22Rv1 (cell line): ENCODE measurements at regions not wholly inside any gene's neighbourhood (a gene's known extent, or its start where the extent isn't known, plus 50 kb on each side); places are given as distances from the start of the nearest gene placed in this dataset.

ENCODE experiments used
- H3K27ac ChIP-seq: fragments of 450-650 bp; 2 replicates; pipeline ENCODE4 v1.5.1; 2017
- CTCF ChIP-seq: fragments of 450-650 bp; IDR thresholded peaks from 2 replicates; pipeline ENCODE4 v1.5.1; 2017; ENCODE audit warnings: mild to moderate bottlenecking
- ZFX ChIP-seq: fragments of 450-650 bp; IDR thresholded peaks from 2 replicates; pipeline ENCODE4 v1.6.1; 2017; ENCODE audit warnings: antibody characterized with exemption, borderline replicate concordance

- TF ChIP-seq CTCF: no peak
- no peak for TF ChIP-seq ZFX
- no peak overlapping the region for H3K27ac ChIP-seq
Measured at GRCh38 chr17:52756746-52757145, 598.2 kb upstream of the CA10 start.

DNA sequence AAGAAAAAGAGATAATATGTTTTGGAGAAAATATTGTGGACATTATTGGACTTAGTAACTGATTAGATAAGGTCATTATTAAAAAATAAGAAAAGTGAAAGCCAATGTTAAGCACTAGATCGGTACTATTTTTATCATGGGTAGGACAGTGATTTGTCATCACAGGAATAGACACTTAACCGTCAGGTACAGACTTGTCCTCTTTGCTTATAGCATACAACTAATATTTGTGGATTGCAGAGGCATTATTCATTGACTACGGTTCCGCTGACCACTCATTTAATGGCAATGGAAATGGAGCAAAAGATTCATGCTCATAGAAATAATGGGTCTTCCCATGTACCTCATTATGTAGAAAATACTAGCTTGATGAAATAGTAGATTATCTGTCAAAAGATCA, 596.3 kb upstream of the CA10 start:
- no peak for TF ChIP-seq CTCF
- TF ChIP-seq ZFX: no peak
- no peak overlapping the region for H3K27ac ChIP-seq

DNA sequence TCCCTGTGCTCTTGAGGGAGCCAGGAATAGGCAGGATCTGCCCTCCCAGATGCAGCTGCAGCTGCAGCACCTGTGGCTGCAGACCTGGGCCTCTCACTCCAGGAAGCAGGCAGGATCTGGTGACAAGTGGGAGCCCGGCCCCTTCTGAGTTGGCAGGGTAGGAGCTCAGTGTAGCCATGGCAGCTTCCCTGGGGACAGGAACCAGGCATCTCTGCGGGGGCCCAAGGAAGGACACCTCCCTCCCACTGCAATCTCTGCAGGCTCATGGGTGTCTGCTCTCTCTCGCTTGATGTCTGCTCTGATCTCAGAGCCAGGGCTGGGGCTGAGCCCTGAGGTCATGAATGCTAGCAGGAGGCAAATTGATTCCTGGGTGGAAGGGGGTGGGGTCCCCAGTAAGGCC, 592.5 kb upstream of the CA10 start:
- H3K27ac ChIP-seq: no peak overlapping the region
- no peak for TF ChIP-seq ZFX
- TF ChIP-seq CTCF: no peak

GRCh38 chr17:52744179-52744578, 585.7 kb upstream of the CA10 start:
- H3K27ac ChIP-seq: no peak overlapping the region
- TF ChIP-seq ZFX (no peak), CTCF (no peak)

DNA sequence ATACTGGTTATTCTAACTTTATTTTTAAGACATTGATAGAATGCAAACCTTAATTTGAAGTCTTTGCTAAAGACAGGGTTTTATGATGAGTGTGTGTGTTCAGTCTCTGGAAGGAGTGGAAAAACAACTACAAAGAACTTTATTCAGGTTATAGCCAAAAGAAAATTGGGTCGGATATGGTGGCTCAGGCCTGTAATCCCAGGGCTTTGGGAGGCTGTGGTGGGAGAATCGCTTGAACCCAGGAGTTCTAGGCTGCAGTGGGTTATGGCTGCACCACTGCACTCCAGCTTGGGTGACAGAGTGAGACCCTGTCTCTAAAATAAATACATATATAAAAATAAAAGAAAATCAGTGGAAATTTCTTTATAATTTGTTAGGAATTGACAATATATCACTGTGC, 581.5 kb upstream of the CA10 start:
- TF ChIP-seq ZFX (no peak), CTCF (no peak)

DNA sequence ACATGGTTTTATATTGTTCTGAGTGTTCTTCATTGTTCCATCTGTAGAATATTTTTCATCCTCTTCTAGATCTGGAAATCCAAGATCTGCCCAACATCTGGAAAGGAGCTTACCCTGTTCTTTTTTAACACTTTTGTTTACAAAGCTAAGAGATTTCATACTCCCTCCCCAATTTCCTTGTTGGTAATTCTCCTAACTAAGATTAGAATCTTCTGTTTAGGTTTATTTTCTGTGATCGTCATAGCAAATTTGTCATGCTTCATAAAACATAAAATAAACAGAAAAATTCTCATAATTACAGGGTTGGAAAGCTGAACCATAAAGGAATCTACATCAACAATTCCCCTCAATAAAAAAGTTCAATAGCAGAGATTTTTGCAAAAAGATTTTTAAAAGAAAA, 580.3 kb upstream of the CA10 start:
- TF ChIP-seq ZFX (no peak), CTCF (no peak)
- peak overlapping the region; percentile 50 for H3K27ac ChIP-seq

More for the DNA sequence above, 581.5 kb upstream of the CA10 start:
- H3K27ac ChIP-seq: peak overlapping the region; percentile 50

DNA sequence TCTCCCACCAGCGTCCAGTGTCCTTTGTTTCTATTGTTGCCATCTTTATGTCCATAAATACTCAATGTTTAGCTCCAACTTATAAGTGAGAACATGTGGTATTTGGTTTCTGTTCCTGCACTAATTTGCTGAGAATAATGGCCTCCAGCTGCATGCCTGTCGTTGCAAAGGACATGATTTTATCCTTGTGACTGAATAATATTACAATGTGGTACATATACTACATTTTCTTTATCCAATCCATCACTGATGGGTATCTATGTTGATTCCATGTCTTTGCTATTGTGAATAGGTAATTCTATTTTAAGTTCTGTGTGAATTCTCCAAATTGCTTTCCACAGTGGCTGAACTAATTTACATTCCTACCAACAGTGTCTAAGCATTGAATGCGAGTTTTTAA, 578.6 kb upstream of the CA10 start:
- no peak overlapping the region for H3K27ac ChIP-seq

More for the DNA sequence above, 578.6 kb upstream of the CA10 start:
- TF ChIP-seq CTCF (no peak), ZFX (no peak)
